Osteoblast (primary cell): ENCODE measurements at regions not wholly inside any gene's neighbourhood (a gene's known extent, or its start where the extent isn't known, plus 50 kb on each side); places are given as distances from the start of the nearest gene placed in this dataset.

Experiments used
- DNase-seq: peaks from one replicate; pipeline ENCODE4 v3.0.0; 2011; ENCODE audit warnings: low spot score, mixed read lengths; ENCODE audit not compliant: insufficient read length; ENCODE audit errors: missing footprints
- H2AFZ ChIP-seq: 2 replicates; pipeline ENCODE4 v1.6.0; 2011; ENCODE audit warnings: mild to moderate bottlenecking, low read length
- H3K27ac ChIP-seq: 2 replicates; pipeline ENCODE4 v1.5.1; 2011; ENCODE audit warnings: mild to moderate bottlenecking, low read depth, low read length, moderate library complexity
- H3K27me3 ChIP-seq: 2 replicates; pipeline ENCODE4 v1.6.0; 2012; ENCODE audit warnings: mild to moderate bottlenecking, control low read depth, inconsistent platforms, low read length, moderate library complexity; ENCODE audit not compliant: insufficient read depth
- H3K36me3 ChIP-seq: 2 replicates; pipeline ENCODE4 v1.5.1; 2011; ENCODE audit warnings: mild to moderate bottlenecking, low read length, control low read depth, moderate library complexity; ENCODE audit not compliant: insufficient read depth
- H3K4me1 ChIP-seq: 2 replicates; pipeline ENCODE4 v1.5.1; 2011; ENCODE audit warnings: mild to moderate bottlenecking, low read length, control low read depth, moderate library complexity; ENCODE audit not compliant: insufficient read depth
- H3K4me2 ChIP-seq: 2 replicates; pipeline ENCODE4 v1.6.0; 2011; ENCODE audit warnings: mild to moderate bottlenecking, low read length; ENCODE audit not compliant: insufficient read depth
- H3K4me3 ChIP-seq: fragments of 200-600 bp; sonication (generic); 3 replicates; pipeline ENCODE4 v1.5.1; 2012; ENCODE audit warnings: mild to moderate bottlenecking, low read length, inconsistent platforms; ENCODE audit not compliant: insufficient read depth
- H3K79me2 ChIP-seq: 2 replicates; pipeline ENCODE4 v1.6.0; 2012; ENCODE audit warnings: mild to moderate bottlenecking, low read length, control low read depth, inconsistent platforms; ENCODE audit not compliant: insufficient read depth
- H3K9me3 ChIP-seq: 2 replicates; pipeline ENCODE4 v1.5.1; 2011; ENCODE audit warnings: low read depth, low read length, control low read depth
- H4K20me1 ChIP-seq: 2 replicates; pipeline ENCODE4 v1.6.0; 2012; ENCODE audit warnings: mild to moderate bottlenecking, low read length, control low read depth; ENCODE audit not compliant: insufficient read depth
- TF ChIP-seq, protein P1 (sequence below): IDR thresholded peaks from 2 replicates; pipeline ENCODE4 v1.5.1; 2011; ENCODE audit warnings: mild to moderate bottlenecking, low read depth, low read length, moderate library complexity; ENCODE audit errors: extremely low read depth

DNA sequence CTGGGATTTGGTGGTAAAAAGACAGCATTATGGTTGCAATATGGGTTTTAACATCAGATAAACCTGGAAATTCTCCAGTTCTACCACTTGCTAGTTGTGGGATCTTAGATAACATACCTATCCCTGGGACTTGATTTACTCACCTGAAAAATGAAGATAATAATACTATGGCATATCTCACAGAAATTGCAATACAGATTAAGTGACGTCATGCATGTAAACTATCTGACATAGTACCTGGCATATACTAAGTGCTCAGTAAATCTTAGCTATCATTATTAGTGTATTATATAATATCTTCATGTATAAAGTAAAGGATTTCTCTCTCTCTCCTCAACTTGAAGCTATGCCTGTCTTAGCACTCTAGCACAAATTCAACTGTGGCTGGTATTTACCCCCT lies 192.5 kb downstream of the PCDH19 start:
- H3K36me3 ChIP-seq: no peaks in the 10 kb centered on the region
- H4K20me1 ChIP-seq: no peaks in the 10 kb centered on the region
- TF ChIP-seq, protein P1, sequence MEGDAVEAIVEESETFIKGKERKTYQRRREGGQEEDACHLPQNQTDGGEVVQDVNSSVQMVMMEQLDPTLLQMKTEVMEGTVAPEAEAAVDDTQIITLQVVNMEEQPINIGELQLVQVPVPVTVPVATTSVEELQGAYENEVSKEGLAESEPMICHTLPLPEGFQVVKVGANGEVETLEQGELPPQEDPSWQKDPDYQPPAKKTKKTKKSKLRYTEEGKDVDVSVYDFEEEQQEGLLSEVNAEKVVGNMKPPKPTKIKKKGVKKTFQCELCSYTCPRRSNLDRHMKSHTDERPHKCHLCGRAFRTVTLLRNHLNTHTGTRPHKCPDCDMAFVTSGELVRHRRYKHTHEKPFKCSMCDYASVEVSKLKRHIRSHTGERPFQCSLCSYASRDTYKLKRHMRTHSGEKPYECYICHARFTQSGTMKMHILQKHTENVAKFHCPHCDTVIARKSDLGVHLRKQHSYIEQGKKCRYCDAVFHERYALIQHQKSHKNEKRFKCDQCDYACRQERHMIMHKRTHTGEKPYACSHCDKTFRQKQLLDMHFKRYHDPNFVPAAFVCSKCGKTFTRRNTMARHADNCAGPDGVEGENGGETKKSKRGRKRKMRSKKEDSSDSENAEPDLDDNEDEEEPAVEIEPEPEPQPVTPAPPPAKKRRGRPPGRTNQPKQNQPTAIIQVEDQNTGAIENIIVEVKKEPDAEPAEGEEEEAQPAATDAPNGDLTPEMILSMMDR: no peak
- no peaks in the 10 kb centered on the region for H3K79me2 ChIP-seq
- H3K27me3 ChIP-seq: no peaks in the 10 kb centered on the region
- H3K9me3 ChIP-seq: no peaks in the 10 kb centered on the region
- DNase-seq: no peak
- no peak overlapping the region for H2AFZ ChIP-seq
- H3K4me3 ChIP-seq: no peak overlapping the region
- H3K4me2 ChIP-seq: no peak overlapping the region
- H3K4me1 ChIP-seq: no peaks in the 10 kb centered on the region
- H3K27ac ChIP-seq: no peak overlapping the region

- no peaks in the 10 kb centered on the region for H3K79me2 ChIP-seq
- no peaks in the 10 kb centered on the region for H3K9me3 ChIP-seq
- no peaks in the 10 kb centered on the region for H3K36me3 ChIP-seq
- H3K27me3 ChIP-seq: no peaks in the 10 kb centered on the region
- DNase-seq: no peak
- no peaks in the 10 kb centered on the region for H4K20me1 ChIP-seq
- no peak overlapping the region for H3K27ac ChIP-seq
- no peak overlapping the region for H3K4me2 ChIP-seq
- H3K4me1 ChIP-seq: no peaks in the 10 kb centered on the region
- no peak overlapping the region for H3K4me3 ChIP-seq
- TF ChIP-seq, protein P1: no peak
- H2AFZ ChIP-seq: no peak overlapping the region
These were observed 194.0 kb downstream of the PCDH19 start for GRCh38 chrX:100216083-100216482.

GRCh38 chrX:100208076-100208475 lies 202.0 kb downstream of the PCDH19 start:
- Histone ChIP-seq H4K20me1 (no peaks in the 10 kb centered on the region), H2AFZ (no peak overlapping the region), H3K79me2 (no peaks in the 10 kb centered on the region), H3K9me3 (no peaks in the 10 kb centered on the region), H3K4me1 (no peaks in the 10 kb centered on the region), H3K36me3 (no peaks in the 10 kb centered on the region), H3K27me3 (no peaks in the 10 kb centered on the region), H3K27ac (no peak overlapping the region), H3K4me2 (no peak overlapping the region), H3K4me3 (no peak overlapping the region)
- no peak for DNase-seq
- TF ChIP-seq, protein P1: no peak

DNA sequence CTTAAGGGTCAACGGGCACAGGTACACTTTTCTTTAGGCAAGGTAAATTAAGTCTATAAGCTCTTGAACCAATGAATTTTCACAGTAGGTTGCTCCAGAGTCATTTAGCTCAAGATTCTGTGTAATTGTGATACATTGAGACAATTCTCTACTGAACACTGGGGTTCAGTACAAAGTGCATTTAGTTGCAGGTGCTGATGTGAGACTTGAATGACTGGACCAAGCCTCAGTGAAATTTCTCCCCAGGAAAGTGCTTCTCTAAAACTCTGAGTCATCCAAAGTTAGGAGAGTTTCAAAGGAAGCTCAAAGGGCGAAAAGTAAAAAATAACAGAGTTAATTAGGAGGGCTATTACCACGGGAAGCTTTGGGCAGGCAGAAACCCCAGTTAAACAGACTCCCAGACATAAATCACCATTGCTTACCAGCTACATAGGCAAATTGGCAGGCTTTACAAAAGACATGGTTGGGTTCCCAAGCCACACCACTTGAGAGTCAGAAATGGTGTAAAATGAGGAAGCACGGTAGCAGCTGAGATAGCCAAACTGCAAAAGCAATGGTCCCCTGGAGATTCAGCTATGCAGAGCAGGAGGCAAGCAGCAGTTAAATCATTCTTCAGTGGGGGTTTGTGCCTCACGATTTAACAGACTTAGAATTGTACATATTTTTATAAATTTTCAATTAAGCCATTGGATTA lies 202.6 kb downstream of the PCDH19 start:
- H3K4me1 ChIP-seq: no peaks in the 10 kb centered on the region
- TF ChIP-seq, protein P1: no peak

More for the DNA sequence above, 202.6 kb downstream of the PCDH19 start:
- no peaks in the 10 kb centered on the region for H3K27me3 ChIP-seq
- H3K4me2 ChIP-seq: no peak overlapping the region
- no peak for DNase-seq
- no peak overlapping the region for H2AFZ ChIP-seq
- no peak overlapping the region for H3K27ac ChIP-seq
- H3K4me3 ChIP-seq: no peak overlapping the region
- H3K36me3 ChIP-seq: no peaks in the 10 kb centered on the region
- no peaks in the 10 kb centered on the region for H3K9me3 ChIP-seq
- no peaks in the 10 kb centered on the region for H3K79me2 ChIP-seq
- no peaks in the 10 kb centered on the region for H4K20me1 ChIP-seq
